Progenitor cell of endocrine pancreas (in vitro differentiated cells): ENCODE measurements at regions not wholly inside any gene's neighbourhood (a gene's known extent, or its start where the extent isn't known, plus 50 kb on each side); places are given as distances from the start of the nearest gene placed in this dataset.

Experiments
- DNase-seq: peaks from one replicate; pipeline ENCODE4 v3.0.0; 2021; ENCODE audit warnings: low spot score; ENCODE audit not compliant: unreplicated experiment
- H3K27ac Mint-ChIP-seq: 2 replicates; pipeline ENCODE4 v1.8.0; 2021; ENCODE audit warnings: mild to moderate bottlenecking, moderate library complexity, mixed read lengths
- H3K27me3 Mint-ChIP-seq: 2 replicates; pipeline ENCODE4 v1.8.0; 2021; ENCODE audit warnings: mixed read lengths
- H3K36me3 Mint-ChIP-seq: 2 replicates; pipeline ENCODE4 v1.8.0; 2022; ENCODE audit warnings: mixed read lengths; ENCODE audit not compliant: insufficient read depth
- H3K4me1 Mint-ChIP-seq: 2 replicates; pipeline ENCODE4 v1.8.0; 2021; ENCODE audit warnings: low read depth, mixed read lengths
- H3K4me3 Mint-ChIP-seq: 2 replicates; pipeline ENCODE4 v1.8.0; 2021; ENCODE audit warnings: low read depth, mild to moderate bottlenecking, moderate library complexity, mixed read lengths
- H3K9me3 Mint-ChIP-seq: 2 replicates; pipeline ENCODE4 v1.8.0; 2021; ENCODE audit warnings: low read depth, mixed read lengths
- TF ChIP-seq, protein P1 (sequence below): fragments of 200-600 bp; sonication (generic); IDR thresholded peaks from one replicate; pipeline ENCODE4 v1.5.0; 2021; ENCODE audit warnings: antibody characterized with exemption, mild to moderate bottlenecking; ENCODE audit not compliant: unreplicated experiment

DNA sequence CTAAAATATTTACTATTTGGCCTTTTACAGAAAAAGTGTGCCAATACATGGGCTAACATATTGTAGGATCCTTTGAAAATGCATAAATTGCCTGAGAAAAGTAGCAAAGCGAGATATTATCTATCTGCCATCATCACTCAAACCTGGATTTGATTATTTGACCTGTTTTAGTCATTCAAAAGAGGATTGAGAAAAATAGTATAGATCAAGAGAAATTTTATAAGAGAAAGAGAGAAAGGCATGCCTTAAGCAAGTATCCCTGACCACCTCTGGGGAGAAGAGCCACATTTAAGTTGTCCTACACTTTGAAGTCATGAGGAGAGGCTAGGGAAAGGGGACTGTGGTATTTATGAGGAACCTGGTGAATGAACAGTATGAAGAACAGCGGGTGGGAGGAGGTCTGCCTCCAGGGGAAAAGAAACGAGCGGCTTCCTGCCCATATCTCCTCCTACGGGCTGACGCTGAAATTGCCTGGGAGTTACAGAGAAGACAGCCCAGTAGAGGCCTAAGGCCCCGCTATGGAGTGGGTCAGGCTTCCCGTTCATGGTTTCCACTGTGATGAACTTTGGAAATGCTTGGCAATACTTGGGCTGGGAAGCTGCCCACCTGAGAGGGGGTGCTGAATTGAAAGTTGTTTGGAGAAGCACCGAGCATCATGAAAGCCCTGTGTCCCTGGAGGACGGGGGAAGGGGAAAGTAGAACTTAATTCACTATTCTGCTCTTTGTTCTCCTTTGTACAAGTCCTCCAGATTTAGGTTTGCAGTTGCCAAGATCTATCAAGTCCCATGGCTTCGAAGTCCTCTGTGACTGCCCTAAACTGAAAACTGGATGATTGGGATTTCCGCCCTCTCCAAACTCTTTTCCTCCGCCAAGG lies 106.9 kb upstream of the ACSL4 start:
- Mint-ChIP-seq H3K36me3 (no peaks in the 10 kb centered on the region), H3K4me1 (peaks cover 7% of the 10 kb centered on the region), H3K9me3 (no peaks in the 10 kb centered on the region), H3K4me3 (no peak overlapping the region), H3K27ac (no peak overlapping the region), H3K27me3 (no peaks in the 10 kb centered on the region)
- no peak for DNase-seq
- TF ChIP-seq, protein P1, sequence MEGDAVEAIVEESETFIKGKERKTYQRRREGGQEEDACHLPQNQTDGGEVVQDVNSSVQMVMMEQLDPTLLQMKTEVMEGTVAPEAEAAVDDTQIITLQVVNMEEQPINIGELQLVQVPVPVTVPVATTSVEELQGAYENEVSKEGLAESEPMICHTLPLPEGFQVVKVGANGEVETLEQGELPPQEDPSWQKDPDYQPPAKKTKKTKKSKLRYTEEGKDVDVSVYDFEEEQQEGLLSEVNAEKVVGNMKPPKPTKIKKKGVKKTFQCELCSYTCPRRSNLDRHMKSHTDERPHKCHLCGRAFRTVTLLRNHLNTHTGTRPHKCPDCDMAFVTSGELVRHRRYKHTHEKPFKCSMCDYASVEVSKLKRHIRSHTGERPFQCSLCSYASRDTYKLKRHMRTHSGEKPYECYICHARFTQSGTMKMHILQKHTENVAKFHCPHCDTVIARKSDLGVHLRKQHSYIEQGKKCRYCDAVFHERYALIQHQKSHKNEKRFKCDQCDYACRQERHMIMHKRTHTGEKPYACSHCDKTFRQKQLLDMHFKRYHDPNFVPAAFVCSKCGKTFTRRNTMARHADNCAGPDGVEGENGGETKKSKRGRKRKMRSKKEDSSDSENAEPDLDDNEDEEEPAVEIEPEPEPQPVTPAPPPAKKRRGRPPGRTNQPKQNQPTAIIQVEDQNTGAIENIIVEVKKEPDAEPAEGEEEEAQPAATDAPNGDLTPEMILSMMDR = peak; percentile 22

DNA sequence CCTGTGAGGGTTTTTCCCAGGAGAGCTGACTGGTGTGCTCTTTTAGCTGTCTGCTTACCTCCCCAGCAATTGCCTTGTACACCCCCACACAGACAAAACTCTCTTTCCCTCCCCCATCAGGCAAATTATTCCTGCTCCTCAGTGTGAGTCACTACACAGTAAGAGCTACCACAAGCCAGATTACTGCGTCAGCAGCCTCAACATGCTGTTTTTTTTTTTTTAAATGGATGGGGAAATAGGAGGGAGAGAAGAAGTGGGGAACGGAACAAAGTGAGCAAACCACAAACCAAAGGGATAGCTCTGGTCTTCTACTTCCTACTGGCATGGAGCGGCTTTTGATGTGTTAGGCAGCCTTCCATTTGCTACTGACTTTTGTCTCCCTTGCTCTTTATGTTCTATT lies 107.5 kb upstream of the ACSL4 start:
- Mint-ChIP-seq H3K4me1 (peaks cover 7% of the 10 kb centered on the region), H3K9me3 (no peaks in the 10 kb centered on the region), H3K4me3 (no peak overlapping the region), H3K27ac (no peak overlapping the region), H3K27me3 (no peaks in the 10 kb centered on the region), H3K36me3 (no peaks in the 10 kb centered on the region)
- TF ChIP-seq, protein P1 = no peak
- no peak for DNase-seq

DNA sequence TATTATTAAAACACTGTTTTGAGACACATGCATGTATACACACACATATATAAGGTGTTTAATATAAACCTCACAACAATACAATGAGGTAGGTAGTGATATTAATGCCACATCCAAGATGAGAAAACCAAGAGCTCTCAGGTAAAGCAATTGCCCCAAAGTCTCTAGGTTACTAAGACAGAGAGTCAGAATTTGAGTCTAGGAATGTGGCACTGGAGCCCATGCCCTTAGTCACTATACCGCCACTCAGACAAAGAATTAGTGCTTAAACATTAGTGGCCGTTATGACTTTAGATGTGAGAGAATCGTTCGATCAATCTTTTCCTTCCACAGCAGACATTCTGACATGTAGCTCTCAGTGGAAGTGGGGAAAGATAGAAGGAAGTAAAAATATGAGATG lies 108.2 kb upstream of the ACSL4 start:
- no peak overlapping the region for H3K4me3 Mint-ChIP-seq
- TF ChIP-seq, protein P1 = no peak
- no peaks in the 10 kb centered on the region for H3K27me3 Mint-ChIP-seq
- no peak for DNase-seq
- no peaks in the 10 kb centered on the region for H3K9me3 Mint-ChIP-seq
- no peak overlapping the region for H3K27ac Mint-ChIP-seq
- H3K4me1 Mint-ChIP-seq = peaks cover 7% of the 10 kb centered on the region
- H3K36me3 Mint-ChIP-seq = no peaks in the 10 kb centered on the region

DNA sequence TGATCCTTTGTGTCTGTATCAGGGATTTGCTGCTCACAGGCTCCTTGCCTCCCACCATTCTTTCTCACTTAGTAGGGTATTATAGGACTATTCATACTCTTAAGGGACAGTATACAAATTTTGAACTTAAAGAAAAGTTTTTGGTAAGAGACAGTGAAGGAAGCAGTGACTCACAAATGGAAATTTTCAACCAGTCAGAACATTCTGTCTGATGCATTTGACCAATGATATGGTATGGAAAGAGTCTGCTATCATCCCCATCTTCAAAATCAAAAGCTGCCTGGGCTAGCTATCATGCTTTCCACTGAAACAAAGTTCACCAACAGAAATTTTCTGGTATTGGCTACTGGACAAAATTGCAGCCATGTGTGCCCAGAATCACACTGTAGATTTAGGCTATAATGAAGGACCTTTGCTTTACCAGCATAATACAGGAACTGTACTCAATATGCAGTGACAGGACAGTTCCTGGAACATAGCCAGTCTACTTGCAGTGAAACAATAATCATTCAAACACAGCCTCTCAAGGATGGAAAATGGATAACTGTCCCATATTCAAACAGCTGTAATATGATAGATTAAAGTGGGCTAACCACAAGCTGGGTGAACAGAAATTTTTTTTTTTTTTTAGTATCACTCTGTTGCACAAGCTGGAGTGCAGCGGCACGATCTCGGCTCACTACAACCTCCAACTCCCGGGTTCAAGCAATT lies 109.0 kb upstream of the ACSL4 start:
- Mint-ChIP-seq H3K4me1 (peaks cover 7% of the 10 kb centered on the region), H3K27me3 (no peaks in the 10 kb centered on the region), H3K27ac (no peak overlapping the region), H3K9me3 (no peaks in the 10 kb centered on the region), H3K4me3 (no peak overlapping the region), H3K36me3 (no peaks in the 10 kb centered on the region)
- TF ChIP-seq, protein P1 = no peak
- no peak for DNase-seq

DNA sequence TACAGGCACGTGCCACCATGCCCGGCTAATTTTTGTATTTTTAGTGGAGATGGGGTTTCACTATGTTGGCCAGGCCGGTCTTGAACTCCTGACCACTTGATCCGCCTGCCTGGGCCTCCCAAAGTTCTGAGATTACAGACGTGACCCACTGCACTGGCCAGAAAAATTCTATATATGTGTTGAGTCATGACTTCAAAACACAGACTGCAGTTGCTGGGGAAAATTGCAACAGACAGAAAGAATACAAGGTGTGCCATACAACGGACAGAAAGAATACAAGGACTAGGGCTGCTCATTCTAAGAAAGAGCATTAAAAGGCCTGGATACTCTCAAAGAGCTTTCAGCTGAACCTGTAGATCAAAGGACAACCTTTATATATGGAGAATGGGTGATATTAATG lies 109.6 kb upstream of the ACSL4 start:
- Mint-ChIP-seq H3K9me3 (no peaks in the 10 kb centered on the region), H3K36me3 (no peaks in the 10 kb centered on the region), H3K4me3 (no peak overlapping the region), H3K4me1 (peaks cover 11% of the 10 kb centered on the region), H3K27me3 (no peaks in the 10 kb centered on the region), H3K27ac (no peak overlapping the region)
- TF ChIP-seq, protein P1 = no peak
- no peak for DNase-seq
